BJ (cell line): ENCODE measurements at regions not wholly inside any gene's neighbourhood (a gene's known extent, or its start where the extent isn't known, plus 50 kb on each side); places are given as distances from the start of the nearest gene placed in this dataset.
A peak's percentile ranks its signal among the peaks of the same experiment; 100 is the strongest.

Experiments used
- CTCF ChIA-PET: fragments of 350-600 bp; formaldehyde crosslinking; extraction: SDS; loops from one replicate; lab custom pipeline; 2021; ENCODE audit warnings: antibody characterized with exemption, inconsistent platforms; lab: Yijun Ruan, JAX
- POLR2A ChIA-PET: fragments of 300-600 bp; sonication (Branson Sonifier 250); formaldehyde crosslinking; extraction: SDS; loops from one replicate; lab custom pipeline; 2021; ENCODE audit warnings: antibody characterized with exemption; lab: Charles Lee
- DNase-seq: peaks from one replicate; pipeline ENCODE4 v3.0.0-alpha.2; 2011; ENCODE audit warnings: low read depth
- H3K27me3 ChIP-seq: 2 replicates; pipeline ENCODE4 v1.6.0; 2011; ENCODE audit warnings: low read length; ENCODE audit not compliant: control insufficient read depth, insufficient read depth
- H3K36me3 ChIP-seq: 2 replicates; pipeline ENCODE4 v1.5.1; 2011; ENCODE audit warnings: low read length; ENCODE audit not compliant: control insufficient read depth, insufficient read depth
- H3K4me3 ChIP-seq: 2 replicates; pipeline ENCODE4 v1.5.1; 2011; ENCODE audit warnings: low read depth, mild to moderate bottlenecking, control low read depth, low read length
- TF ChIP-seq, protein P1 (sequence below): IDR thresholded peaks from 2 replicates; pipeline ENCODE4 v1.5.1; 2011; ENCODE audit warnings: low read depth, mild to moderate bottlenecking, control low read depth, inconsistent platforms, low read length, moderate library complexity; ENCODE audit not compliant: insufficient read depth

DNA sequence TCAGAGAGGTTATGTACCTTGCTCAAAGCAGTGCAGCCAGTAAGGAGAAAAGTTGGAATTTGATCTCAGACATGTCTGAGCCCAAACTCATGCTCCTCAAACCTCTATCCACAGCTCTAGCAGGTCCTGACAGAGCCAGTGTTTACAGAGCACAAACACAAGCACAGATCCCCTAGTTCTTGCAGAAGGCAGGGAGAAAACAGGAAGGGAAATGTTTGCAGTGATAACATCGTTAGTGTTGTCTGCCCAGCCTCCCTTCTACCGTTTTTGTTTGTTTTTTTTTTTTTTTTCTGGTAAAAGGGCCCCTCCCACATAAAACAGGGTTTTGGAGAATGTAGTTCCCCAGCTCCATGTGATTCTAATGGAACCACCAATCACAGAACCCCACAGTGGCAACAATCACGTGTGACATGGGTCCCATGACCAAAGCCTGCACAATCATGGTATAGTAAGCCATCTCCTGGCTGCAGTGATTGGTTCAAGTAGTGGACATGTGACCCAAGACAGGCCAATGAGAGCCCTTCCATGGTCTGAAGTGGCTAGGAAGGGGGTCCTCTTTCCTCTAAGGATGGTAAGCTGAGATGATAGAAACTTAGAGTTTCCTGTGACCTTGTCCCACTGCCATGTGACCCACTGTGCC lies 513.4 kb downstream of the MED13L start:
- no peak for DNase-seq
- Histone ChIP-seq H3K36me3 (no peaks in the 10 kb centered on the region), H3K27me3 (no peaks in the 10 kb centered on the region), H3K4me3 (no peak overlapping the region)
- POLR2A ChIA-PET = interaction anchor here (0.6 kb wide), 1 partner anchor 179 kb away, joined by 10 read pairs; no protein-coding TSS in a partner anchor
- CTCF ChIA-PET = interaction anchor here (0.8 to 1.4 kb wide), 7 partner anchors 23 to 1251 kb away, joined by 3 to 7 read pairs (median 3); no protein-coding TSS in a partner anchor
- TF ChIP-seq, protein P1, sequence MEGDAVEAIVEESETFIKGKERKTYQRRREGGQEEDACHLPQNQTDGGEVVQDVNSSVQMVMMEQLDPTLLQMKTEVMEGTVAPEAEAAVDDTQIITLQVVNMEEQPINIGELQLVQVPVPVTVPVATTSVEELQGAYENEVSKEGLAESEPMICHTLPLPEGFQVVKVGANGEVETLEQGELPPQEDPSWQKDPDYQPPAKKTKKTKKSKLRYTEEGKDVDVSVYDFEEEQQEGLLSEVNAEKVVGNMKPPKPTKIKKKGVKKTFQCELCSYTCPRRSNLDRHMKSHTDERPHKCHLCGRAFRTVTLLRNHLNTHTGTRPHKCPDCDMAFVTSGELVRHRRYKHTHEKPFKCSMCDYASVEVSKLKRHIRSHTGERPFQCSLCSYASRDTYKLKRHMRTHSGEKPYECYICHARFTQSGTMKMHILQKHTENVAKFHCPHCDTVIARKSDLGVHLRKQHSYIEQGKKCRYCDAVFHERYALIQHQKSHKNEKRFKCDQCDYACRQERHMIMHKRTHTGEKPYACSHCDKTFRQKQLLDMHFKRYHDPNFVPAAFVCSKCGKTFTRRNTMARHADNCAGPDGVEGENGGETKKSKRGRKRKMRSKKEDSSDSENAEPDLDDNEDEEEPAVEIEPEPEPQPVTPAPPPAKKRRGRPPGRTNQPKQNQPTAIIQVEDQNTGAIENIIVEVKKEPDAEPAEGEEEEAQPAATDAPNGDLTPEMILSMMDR = no peak

GRCh38 chr12:115763376-115763775 lies 514.1 kb downstream of the MED13L start:
- Histone ChIP-seq H3K36me3 (no peaks in the 10 kb centered on the region), H3K4me3 (peak overlapping the region; percentile 38), H3K27me3 (no peaks in the 10 kb centered on the region)
- TF ChIP-seq, protein P1 = no peak
- DNase-seq = peak; percentile 83
- CTCF ChIA-PET = interaction anchor here (0.8 to 1.4 kb wide), 3 partner anchors 155 to 1250 kb away, joined by 3 to 7 read pairs (median 5); no protein-coding TSS in a partner anchor
- POLR2A ChIA-PET = interaction anchor here (0.6 to 0.7 kb wide), 2 partner anchors 14 to 1093 kb away, joined by 3 to 7 read pairs; no protein-coding TSS in a partner anchor

DNA sequence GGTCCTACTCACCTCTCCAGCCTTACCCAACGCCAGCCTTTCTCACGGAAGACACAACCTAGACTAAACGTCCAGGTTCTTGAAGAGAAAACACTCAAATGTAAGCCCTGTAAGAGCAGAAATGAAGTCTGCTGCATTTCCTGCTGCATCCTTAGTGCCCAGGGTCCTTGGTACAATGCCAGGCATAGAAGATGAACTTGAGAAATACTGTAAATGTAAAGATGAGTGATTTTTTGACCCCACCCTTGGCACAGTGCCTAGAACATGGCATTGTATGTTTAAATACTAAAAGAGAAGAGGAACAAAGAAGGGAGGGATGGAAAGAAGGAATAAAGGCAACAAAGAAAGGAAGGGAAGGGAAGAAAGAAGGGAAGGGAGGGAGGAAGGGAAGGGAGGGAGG lies 514.6 kb downstream of the MED13L start:
- Histone ChIP-seq H3K4me3 (peak overlapping the region; percentile 38), H3K27me3 (no peaks in the 10 kb centered on the region), H3K36me3 (no peaks in the 10 kb centered on the region)
- TF ChIP-seq, protein P1 = no peak
- ChIA-PET CTCF (no interaction called here), POLR2A (interaction anchor here (0.6 to 0.7 kb wide), 2 partner anchors 14 to 1092 kb away, joined by 3 to 7 read pairs; no protein-coding TSS in a partner anchor)
- no peak for DNase-seq

DNA sequence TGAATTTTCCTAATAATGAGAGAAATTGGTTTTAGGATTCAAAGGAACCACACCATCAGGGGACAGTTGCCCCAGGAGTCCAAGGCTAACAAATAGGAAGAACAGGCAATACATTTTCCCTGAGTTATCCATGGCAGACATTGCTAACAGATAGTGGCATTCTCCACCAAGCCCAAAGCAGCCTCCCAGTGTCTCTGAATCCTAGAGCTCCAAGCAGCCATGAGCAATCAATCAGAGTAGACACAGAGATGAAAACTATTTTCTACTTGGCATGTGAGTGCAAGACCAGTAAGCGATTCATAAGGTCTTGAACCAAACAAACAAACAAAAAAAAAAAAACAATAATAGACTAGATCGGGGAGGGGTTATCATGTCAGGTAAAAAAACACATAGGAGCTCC lies 515.7 kb downstream of the MED13L start:
- H3K36me3 ChIP-seq = no peaks in the 10 kb centered on the region
- POLR2A ChIA-PET = interaction anchor here (0.6 to 0.8 kb wide), 4 partner anchors 962 to 1093 kb away, joined by 3 to 18 read pairs (median 4); partner anchors contain the start of gene TBX3
- no peaks in the 10 kb centered on the region for H3K27me3 ChIP-seq
- TF ChIP-seq, protein P1 = no peak
- CTCF ChIA-PET = interaction anchor here (0.7 to 1.4 kb wide), 4 partner anchors 9 to 1092 kb away, joined by 3 to 5 read pairs (median 4); partner anchors contain the start of gene TBX3
- DNase-seq = peak; percentile 77
- H3K4me3 ChIP-seq = peak overlapping the region; percentile 38

DNA sequence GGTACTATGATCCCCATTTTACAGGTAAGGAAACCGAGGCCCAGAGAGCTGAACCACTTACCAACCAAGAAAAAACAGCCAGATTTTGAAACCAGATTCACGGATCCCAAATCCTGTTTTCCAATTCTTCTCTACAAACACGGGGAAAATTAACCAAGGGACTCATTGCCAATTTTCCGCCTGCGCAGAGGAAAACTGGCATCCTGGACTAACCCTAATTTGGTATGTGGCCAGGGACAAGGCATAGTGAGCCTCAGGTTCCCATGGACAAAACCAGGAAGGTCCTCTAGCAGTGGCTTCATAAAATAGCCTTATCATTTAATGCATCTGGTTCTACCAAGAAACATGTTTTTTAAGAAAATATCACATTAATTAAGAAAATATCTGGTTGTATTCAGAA lies 517.3 kb downstream of the MED13L start:
- ChIA-PET CTCF (interaction anchor here (1.3 to 3.9 kb wide), 2 partner anchors 1087 to 1091 kb away, joined by 4 to 14 read pairs; no protein-coding TSS in a partner anchor), POLR2A (no interaction called here)
- TF ChIP-seq, protein P1 = no peak
- Histone ChIP-seq H3K36me3 (no peaks in the 10 kb centered on the region), H3K4me3 (no peak overlapping the region), H3K27me3 (no peaks in the 10 kb centered on the region)
- no peak for DNase-seq
